HG03521 (cell line): ENCODE measurements at regions not wholly inside any gene's neighbourhood (a gene's known extent, or its start where the extent isn't known, plus 50 kb on each side); places are given as distances from the start of the nearest gene placed in this dataset.
"Not testable (repeated sequence)": the region's sequence is repeated elsewhere in the genome, so short reads cannot be mapped to it uniquely, and the experiment has no call there.

Experiments used
- ATAC-seq: cut with Tn5 transposase; IDR thresholded peaks from one replicate; pipeline ENCODE4 v1.9.1; 2021; ENCODE audit warnings: mild to moderate bottlenecking, moderate library complexity; ENCODE audit not compliant: unreplicated experiment

DNA sequence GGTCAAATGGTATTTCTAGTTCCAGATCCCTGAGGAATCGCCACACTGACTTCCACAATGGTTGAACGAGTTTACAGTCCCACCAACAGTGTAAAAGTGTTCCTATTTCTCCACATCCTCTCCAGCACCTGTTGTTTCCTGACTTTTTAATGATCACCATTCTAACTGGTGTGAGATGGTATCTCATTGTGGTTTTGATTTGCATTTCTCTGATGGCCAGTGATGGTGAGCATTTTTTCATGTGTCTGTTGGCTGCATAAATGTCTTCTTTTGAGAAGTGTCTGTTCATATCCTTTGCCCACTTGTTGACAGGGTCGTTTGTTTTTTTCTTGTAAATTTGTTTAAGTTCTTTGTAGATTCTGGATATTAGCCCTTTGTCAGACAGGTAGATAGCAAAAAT, 269.9 kb upstream of the NREP start:
- not testable (repeated sequence) for ATAC-seq

DNA sequence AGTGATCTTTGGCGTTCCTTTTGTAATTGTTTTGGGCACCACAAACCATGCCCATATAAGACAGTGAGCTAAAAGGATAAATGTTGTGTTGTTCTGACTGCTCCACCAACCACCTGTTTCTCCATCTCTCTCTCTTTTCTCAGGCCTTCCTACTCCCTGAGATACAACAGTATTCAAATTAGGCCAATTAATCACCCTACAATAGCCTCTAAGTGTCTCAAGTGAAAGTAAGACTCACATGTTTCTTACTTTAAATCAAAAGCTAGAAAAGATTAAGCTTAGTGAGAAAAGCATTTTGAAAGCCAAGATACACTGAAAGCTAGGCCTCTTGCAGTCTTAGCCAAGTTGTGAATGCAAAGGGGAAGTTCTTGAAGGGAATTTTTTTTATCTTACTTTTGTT, 268.8 kb upstream of the NREP start:
- peak; percentile 62 for ATAC-seq

DNA sequence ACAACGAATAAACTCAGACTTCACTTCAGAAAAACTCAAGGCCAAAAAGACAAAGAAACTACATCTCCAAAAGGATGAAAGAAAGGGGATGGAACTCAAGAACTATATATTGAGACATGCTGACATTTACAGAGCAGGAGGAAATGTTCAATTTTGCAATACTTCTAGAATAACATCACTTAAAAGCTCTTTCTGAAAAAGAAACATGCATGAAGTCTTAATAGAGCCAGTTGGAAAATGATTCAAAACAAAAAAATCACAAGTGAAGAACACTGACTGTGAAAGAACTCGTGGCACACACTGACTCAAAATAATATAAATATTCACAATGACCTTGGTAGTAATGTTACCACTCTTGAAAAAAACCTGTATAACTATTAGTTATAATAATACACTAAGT, 267.8 kb upstream of the NREP start:
- ATAC-seq, result no peak

DNA sequence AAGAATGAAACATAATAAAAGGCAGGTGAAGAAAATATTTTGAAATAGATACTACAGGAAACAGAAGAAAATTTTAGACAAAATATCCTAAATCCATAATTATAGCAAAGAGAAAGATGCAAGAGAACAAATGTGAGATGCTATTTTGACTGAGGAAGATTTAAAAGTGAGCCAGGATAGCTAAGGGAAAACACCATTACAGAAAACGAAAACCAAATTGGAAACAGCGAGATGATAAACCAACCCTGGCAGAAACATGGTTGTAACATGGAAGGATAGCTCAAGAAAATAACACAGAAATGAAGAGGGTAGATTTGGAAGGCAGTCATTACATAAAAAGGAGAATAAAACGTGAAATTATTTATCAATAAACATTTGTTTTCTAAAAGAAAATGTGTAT, 267.2 kb upstream of the NREP start:
- no peak for ATAC-seq

DNA sequence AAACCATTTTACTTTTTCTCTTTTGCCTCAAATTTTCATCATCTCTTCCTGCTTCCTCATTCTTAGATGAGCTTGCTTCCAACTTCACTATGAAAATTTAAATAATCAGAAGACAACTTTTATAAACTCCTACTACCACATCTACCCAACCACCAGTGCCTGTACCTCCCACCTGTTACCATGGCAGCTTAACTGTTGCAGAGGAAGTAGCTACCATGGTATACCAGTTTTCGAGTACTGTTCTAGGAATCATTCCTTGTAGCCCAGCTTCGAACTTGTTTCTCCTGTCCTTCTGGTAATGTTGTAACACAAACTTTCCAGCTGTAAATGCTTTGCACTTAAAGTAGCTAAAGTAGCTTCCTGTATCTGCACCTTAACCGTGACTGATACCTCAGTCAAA, 266.8 kb upstream of the NREP start:
- ATAC-seq, result no peak

DNA sequence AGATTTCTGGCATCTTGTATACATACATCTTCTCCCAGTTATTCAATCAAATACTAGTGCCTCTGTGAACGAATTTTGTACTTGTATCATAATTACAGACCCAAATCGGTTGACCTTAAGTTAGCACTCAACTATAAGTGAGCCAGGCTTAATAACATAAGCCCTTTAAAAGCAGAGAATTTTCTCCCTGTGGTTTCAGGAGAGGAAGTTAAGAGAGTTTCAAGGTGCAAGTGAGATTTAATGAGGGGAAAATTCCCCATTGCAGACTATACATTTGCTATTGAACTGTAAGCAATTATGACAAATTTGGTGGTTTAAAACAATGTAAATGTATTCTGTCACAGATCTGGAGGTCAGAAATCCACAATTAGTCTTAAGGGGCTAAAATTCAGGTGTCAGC, 261.9 kb upstream of the NREP start:
- ATAC-seq, result no peak

DNA sequence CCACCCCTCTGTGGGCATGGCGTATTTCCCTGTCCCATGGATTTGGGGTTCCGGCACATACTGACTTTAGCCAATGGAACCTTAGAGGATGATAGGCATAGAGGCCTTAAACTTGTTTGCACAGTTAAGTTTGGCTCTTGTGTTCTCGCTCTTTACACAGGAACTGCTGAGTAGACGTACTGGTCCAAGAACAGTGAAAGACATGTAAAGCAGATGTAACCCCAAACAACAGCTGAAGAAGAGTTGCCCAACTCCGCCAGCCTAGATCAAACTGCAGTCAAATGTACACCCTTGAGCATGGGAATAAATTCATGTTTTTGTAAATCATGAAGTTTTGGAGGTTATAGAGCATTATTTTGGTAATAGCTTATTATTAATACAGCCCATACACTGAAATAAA, 260.0 kb upstream of the NREP start:
- ATAC-seq, result no peak

DNA sequence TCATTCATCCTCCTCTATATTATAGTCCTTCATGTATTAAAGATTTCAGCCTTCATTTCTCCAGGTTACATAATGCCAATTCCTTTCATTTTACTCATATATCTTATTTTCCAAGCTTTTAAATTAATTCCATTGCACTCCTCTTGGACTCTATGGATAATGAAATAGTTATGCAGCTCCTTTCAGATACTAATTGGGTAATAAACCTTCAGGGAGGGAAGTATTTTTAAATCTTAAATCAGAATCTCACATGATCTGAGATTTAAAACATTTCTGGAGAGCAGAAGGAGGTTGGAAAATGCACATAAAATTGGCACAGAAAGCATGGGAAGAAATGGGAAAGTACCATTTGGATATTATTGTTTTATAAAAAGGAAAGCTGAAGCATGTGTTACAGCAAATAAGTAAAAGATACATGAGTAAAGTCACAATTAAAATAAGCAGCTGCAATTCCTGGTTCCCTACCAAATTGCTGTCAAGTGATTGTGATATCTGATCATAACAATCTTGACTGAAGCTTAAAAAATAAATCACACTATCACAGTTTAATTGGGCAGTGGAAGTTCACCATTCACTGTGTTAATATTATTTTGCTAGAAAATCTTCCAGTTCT, 257.9 kb upstream of the NREP start:
- ATAC-seq, result no peak

DNA sequence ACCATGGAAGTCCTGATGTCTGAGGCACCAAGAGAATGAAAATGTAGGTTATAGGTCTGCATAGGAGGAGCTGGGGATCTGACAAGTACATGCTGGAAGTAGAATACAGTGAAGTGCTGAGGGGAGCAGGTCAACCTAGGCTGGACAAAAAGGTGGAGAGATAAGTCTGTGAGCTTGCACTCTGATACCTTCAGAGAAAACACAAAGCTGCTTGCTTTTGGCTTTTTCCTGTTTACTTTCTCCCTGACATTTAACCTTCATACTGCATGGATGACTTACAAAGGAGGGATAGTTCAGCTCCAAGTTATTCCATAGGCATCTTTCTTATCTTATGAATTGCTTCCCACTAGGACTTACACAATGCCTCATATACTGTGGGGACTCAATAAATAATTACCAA, 256.7 kb upstream of the NREP start:
- ATAC-seq, result no peak

DNA sequence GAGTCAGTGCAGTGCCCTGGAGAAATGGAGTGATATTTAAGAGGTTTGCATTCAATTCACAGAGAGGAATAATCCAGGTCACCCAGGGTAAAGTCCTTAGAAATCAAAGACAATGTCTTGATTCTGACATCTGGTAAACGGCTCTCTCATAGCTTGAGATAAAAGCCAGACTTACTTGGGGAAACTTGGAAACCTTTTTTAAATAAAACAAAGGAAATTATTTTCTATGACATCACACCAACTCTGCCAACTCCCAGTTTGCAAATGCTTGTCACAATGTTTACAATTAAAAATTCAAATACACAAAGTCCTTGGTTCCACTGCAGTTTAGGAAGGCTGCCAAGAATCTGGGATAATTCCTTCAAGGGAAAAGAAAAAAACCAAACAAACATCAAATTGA, 255.1 kb upstream of the NREP start:
- no peak for ATAC-seq

DNA sequence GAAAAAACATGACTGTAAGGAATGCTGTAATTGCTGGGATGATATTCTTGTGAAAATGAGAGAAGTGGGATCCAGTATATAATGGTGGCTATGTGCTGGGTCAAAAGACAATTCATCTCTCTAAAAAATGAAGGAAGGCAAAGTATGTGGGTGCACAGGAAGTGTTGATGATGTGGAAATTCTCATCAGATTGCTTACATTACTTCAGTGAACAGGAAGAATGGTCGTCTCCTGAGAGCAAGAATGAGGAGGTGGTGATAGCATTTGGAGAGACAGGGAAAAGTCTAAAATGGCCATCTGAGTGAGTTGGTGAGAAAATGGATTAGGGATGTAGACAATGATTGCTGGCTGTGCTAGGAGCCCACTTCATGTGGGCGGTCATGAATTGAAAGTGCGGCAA, 253.5 kb upstream of the NREP start:
- ATAC-seq, result no peak

DNA sequence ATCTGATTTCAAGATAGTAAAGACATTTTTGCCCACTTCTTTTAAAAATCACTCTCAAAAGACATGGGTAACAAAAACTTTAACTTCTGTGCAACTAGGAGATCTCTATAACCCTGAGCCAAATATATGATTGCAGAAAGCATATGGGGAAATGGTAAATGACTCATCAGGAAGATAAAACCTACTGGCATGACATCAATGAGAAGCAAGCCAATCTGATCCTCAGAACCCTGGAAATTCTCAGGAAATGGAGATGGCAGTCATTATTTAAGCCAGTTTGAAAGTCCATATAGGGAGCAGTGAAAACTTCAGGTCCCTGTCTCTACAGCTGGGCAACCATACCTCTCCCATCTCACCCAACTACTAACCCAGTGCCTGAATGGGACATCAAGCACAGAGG, 249.7 kb upstream of the NREP start:
- no peak for ATAC-seq

DNA sequence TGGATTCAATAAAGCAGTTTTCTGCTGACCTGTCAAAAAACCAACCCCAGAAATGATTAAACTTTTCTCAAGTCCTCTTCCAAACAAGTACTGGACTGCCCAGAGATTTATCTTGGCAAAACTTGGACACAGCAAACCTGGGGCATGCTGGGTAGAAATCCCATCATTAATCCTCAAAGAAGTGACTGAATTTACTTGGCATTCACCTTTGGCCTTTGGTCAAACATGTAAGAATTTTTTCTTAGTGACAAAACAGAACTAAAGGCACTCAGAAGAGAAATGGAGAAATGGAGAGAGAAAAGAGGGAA, 248.6 kb upstream of the NREP start:
- no peak for ATAC-seq

DNA sequence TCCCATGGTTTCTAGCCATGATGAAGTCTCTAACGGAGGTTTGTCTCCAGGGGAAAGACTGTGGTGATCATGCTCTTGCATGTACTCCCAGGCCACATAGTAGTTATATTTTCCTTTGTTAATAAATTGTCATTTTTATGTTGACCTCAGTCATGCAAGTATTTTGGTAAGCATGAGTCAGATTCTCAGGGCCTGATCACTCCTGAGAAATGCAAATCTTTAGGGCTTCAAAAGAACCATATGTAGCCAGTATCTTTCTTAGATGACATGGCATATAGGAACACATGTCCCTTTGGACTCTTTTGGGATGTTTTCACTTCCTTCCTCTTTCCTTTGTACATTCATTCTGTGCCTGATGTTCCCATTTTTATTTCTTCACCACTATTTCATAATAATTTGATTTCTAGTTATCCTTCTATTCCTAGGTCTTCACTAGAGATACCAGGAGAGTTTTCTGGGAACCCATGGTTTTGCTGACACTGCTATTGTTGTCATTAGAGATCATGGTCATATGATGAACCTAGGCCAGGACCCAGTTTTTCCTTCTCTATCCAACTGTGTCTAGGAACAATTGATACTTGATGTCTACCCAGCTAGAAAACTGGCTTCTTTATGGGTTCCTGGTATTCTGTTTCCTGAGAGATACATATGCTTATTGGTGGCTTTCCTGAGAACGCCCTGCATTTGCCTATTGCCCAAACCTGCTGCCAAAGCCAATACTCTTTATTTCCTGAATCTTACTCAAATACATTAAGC, 248.1 kb upstream of the NREP start:
- ATAC-seq, result peak; percentile 79

DNA sequence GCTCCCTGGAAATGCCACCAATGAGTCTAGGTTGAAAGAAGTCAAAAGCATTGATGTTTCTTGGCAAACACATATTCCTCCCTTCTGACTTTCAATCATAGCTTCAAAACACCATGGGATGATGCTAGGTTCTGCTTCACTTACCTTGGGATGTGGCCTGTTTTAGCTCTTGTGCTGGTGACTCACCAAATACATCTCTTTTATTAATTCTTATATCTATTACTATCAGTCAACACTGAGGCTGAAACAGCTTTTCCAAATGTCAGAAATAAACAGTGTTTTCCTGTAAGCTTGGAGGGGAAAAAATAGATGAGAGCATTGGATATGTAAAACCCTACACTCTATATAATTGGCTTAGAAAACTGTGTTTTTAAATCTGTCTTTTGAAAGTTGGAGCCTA, 245.4 kb upstream of the NREP start:
- ATAC-seq, result no peak

DNA sequence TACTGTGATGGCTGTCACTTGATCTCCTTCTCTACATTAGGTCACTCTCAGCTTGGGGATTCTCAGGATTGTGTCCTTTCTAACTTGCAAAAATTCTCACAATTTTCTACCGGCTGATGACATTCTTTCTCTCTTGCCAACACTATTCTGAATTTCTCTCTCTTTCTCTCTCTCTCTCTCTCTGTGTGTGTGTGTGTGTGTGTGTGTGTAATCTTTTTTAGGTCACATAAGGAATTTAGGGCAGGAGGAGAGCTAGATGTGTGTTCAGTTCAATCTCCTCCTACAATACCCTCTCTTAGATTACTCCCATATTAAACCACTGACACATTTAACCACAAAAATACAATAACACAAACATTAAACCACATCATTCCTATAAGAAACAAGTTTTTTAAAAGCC, 242.3 kb upstream of the NREP start:
- ATAC-seq, result no peak

DNA sequence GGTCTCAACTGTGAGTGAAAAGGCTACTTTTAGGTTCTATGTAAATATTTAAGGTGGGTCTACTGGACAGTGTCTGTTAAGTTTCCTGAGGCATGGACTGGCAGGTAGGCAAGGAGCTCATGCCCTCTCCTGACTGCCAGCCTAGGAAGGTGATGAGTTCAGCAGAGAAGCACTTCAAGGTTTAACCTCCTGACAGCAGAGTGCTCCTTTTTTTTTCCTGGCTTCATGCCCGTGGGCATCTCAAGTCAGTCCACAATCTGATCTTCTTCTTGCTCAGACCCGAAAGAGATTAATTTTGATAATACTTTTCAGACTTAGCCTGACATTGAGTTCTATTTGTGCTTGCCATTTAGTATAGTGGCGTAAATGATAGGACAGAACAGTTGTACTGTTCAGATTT, 241.9 kb upstream of the NREP start:
- no peak for ATAC-seq

DNA sequence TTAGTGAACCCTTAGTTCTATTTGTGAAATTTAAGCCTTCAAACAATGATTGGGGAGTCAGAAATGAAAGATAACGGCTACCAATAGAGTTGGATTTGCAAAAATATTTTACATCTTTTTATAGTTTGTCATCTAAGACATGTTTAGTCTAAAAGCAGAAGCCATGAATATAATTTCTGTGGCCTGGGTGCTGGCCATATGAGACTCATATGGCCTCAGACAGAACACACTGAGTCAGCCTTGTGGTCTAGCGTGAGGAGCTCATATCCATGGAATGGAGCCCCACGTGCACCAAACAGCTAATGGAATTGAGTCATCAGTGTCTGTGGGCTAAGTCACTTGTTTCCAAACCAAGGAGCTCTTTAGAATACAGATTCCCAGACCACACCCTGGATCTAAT, 240.7 kb upstream of the NREP start:
- no peak for ATAC-seq

DNA sequence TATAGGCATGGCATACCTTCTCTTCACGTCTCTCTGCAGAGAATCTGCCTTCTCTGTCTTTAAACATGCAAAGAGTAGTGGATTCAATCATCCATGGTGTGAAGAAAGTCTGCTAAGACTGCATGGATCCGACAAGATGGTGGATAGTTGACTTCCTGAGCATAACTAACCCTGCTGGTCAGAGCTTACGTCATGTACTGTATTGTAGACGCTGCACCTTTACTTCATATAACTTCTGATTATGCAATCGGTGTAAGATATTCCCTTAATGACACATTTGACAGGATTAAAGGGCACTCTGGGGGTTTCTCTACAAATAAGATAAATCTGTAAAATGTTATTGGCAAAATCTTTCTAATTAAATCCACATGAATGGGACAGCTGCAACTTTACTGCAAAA, 240.3 kb upstream of the NREP start:
- no peak for ATAC-seq

DNA sequence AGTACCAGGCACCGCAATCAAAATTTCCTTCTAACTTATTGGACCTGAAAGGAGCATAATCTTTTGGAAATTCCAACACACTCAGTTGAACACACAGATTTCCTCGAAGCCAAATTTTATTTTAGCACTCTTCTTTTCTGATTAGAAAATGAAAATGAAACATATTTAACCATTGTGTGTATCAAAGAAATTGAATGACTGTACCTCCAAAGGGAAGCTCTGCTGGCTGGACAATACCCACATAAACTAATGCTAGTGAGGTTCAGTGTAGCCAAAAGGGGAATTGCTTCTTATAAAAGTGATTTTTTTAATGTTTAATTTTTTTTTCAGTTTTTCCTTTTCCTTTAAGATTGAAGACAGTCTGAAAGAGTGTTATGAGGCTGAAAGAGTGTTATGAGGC, 239.6 kb upstream of the NREP start:
- ATAC-seq, result no peak

DNA sequence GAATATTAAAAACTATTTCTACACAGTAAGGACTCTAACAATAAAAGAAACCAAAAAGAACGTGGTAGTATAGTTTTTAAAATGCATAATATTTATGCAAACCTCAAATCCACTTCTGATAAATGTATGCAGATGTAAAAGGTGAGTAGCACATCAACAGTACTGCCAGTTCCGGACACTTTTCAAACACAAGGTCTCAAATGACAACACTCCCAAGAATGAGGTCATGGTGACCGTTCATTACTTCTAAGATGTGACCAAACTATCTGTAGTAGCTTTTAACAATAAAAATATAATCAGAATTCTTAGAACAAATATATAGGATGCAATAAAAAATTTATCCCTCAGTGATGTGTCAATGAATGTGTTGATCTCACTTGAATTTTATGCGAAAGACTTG, 238.7 kb upstream of the NREP start:
- no peak for ATAC-seq

DNA sequence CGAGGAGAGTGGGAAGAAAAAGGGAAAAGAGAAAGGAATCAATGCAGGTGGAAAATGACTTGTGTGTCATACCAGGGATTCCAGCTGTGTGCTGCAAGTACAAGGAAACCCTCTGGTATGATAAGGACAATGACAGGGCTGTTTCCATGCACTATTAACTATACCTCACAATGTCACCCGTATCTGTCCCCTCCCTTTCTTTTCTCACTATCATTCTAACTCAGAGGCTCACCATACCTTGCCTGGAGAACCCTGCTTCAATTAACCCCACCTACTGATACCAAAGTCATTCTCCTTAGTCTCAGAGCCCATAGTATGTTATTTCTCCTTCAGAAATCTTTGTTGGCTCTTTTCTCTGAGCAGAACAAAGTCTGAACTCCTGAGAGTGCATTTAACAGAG, 236.2 kb upstream of the NREP start:
- peak; percentile 80 for ATAC-seq

DNA sequence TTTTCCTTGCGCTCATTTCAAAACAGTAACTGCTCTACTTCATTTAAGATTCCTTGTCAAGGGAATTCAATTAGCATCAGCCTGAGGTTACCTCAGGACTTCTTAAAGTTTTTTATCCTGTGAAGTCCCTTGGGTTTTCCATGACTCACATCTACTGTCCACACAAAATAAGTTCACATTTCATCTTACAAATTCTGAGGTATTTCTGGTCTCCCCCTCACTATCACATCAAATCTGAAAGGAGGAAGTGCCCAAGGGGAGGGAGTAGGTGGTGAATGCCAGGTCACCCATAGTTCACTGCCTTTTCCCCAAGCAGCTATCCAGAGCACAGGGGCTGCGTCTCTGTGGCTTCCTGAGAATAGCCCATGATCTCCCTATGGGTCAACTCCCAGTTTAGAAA, 227.1 kb upstream of the NREP start:
- peak; percentile 46 for ATAC-seq
